ENCODE measurements at regions not wholly inside any gene's neighbourhood (a gene's known extent, or its start where the extent isn't known, plus 50 kb on each side); places are given as distances from the start of the nearest gene placed in this dataset.

- TF ChIP-seq ZNF574 (CRISPR knock-in tag; IDR thresholded peaks at IDR 0.05) (peak; percentile 29; the same call in 1 of the 2 replicates), ZNF432 (CRISPR knock-in tag; IDR thresholded peaks at IDR 0.05; ENCODE audit: borderline replicate concordance) (no peak), CENPT (CRISPR knock-in tag; IDR thresholded peaks at IDR 0.05; ENCODE audit: low read depth) (no peak), SOX5 (CRISPR knock-in tag; IDR thresholded peaks at IDR 0.05; ENCODE audit: borderline replicate concordance) (peak; percentile 98), HOMEZ (CRISPR knock-in tag; IDR thresholded peaks at IDR 0.05; ENCODE audit: low read depth) (peak; percentile 96), PPARG (CRISPR knock-in tag; conservative IDR thresholded peaks at IDR 0.05) (peak; percentile 90), GATA4 (IDR thresholded peaks at IDR 0.05; ENCODE audit: borderline replicate concordance, low read depth) (peak; percentile 96), ZNF777 (CRISPR knock-in tag; IDR thresholded peaks at IDR 0.05) (no peak), NFIC (IDR thresholded peaks at IDR 0.05; ENCODE audit: low read length) (peak; percentile 94), HMGXB3 (CRISPR knock-in tag; IDR thresholded peaks at IDR 0.05; ENCODE audit: borderline replicate concordance) (0 out of 2 replicates have a peak, but pooled peaks have one; percentile 63), ZNF530 (CRISPR knock-in tag; IDR thresholded peaks at IDR 0.05; ENCODE audit: low read depth) (no peak), NFKBIZ (CRISPR knock-in tag; IDR thresholded peaks at IDR 0.05) (peak; percentile 72; the same call in 1 of the 2 replicates), KLF6 (CRISPR knock-in tag; IDR thresholded peaks at IDR 0.05) (peak; percentile 86), ZSCAN21 (CRISPR knock-in tag; IDR thresholded peaks at IDR 0.05; ENCODE audit: borderline replicate concordance) (no peak), HNF1B (CRISPR knock-in tag; IDR thresholded peaks at IDR 0.05) (peak; percentile 50), MYC (CRISPR knock-in tag; IDR thresholded peaks at IDR 0.05; ENCODE audit: borderline replicate concordance) (no peak), CREM (IDR thresholded peaks at IDR 0.05) (peak; percentile 92), CREM (CRISPR knock-in tag; IDR thresholded peaks at IDR 0.05) (no peak), ZFP37 (CRISPR knock-in tag; IDR thresholded peaks at IDR 0.05; ENCODE audit: borderline replicate concordance) (no peak), WIZ (CRISPR knock-in tag; IDR thresholded peaks at IDR 0.05) (0 out of 2 replicates have a peak, but pooled peaks have one; percentile 30), ZNF234 (CRISPR knock-in tag; conservative IDR thresholded peaks at IDR 0.05) (no peak), NCOA5 (CRISPR knock-in tag; IDR thresholded peaks at IDR 0.05) (no peak)
These were observed 92.0 kb upstream of the AHR start (continued) for GRCh38 chr7:17206349-17206905.

Data from HepG2 (cell line).